ENCODE measurements at regions not wholly inside any gene's neighbourhood (a gene's known extent, or its start where the extent isn't known, plus 50 kb on each side); places are given as distances from the start of the nearest gene placed in this dataset.

- Histone ChIP-seq H3K27ac (ENCODE audit: insufficient read depth, low read length) (no peak overlapping the region), H3K14ac (replicated peaks; ENCODE audit: low read depth, low read length) (no peak overlapping the region), H3K4me2 (ENCODE audit: low read depth, low read length) (no peak overlapping the region), H2AK9ac (replicated peaks; ENCODE audit: low read depth, low read length, poor library complexity) (no peak overlapping the region), H3K27me3 (ENCODE audit: control insufficient read depth, insufficient read depth, low read length) (no peaks in the 10 kb centered on the region), H3K9ac (ENCODE audit: low read depth, low read length) (no peak overlapping the region), H4K91ac (ENCODE audit: insufficient read depth, low read depth, low read length) (no peak overlapping the region), H2AK5ac (ENCODE audit: low read depth, low read length) (no peak overlapping the region), H3K9me1 (ENCODE audit: insufficient read depth, low read length) (no peaks in the 10 kb centered on the region), H3K4me3 (ENCODE audit: insufficient read depth, low read depth, low read length) (no peak overlapping the region), H4K5ac (ENCODE audit: low read depth, low read length) (no peak overlapping the region), H2BK120ac (ENCODE audit: low read depth, low read length) (no peak overlapping the region), H2BK15ac (ENCODE audit: low read depth, low read length) (no peak overlapping the region), H3K79me1 (ENCODE audit: low read depth in 1 of 2, low read length in 2 of 2) (no peaks in the 10 kb centered on the region), H2BK5ac (ENCODE audit: low read depth, low read length, poor library complexity, severe bottlenecking) (no peak overlapping the region), H4K20me1 (ENCODE audit: insufficient read depth, low read length) (no peaks in the 10 kb centered on the region), H3K56ac (ENCODE audit: extremely low read depth, insufficient read depth, low read length) (no peak overlapping the region), H3K4ac (ENCODE audit: low read depth, low read length) (no peak overlapping the region), H4K8ac (ENCODE audit: low read depth in 2 of 2, low read length in 2 of 2) (no peak overlapping the region), H3K9me3 (ENCODE audit: control insufficient read depth, insufficient read depth, low read length) (peaks cover 52% of the 10 kb centered on the region), H3K18ac (ENCODE audit: low read depth, low read length) (no peak overlapping the region), H3K4me1 (ENCODE audit: control insufficient read depth, insufficient read depth, low read length) (no peaks in the 10 kb centered on the region), H2BK20ac (ENCODE audit: low read depth, low read length) (no peak overlapping the region), H3K36me3 (ENCODE audit: control insufficient read depth, insufficient read depth, low read length) (no peaks in the 10 kb centered on the region), H3K23ac (ENCODE audit: low read depth, low read length) (no peak overlapping the region), H2AFZ (replicated peaks; ENCODE audit: low read length, poor library complexity) (no peak overlapping the region)
- 52% methylated on average over 7 of the region's 14 CpGs; no CpG with 5 or more reads in 1 of the 2 experiments for whole genome bisulfite sequencing, 2 experiments (ENCODE audit: extremely low coverage in 2 of 2, insufficient read length in 1 of 2)
- in situ Hi-C loops (cut with MboI; ENCODE audit: low sequenced_read_pairs) = no loop called here
- intact Hi-C loops (cut with micrococcal nuclease) = no loop called here
- dilution Hi-C loops (cut with HindIII; ENCODE audit: low sequenced_read_pairs, unreplicated experiment) = no loop called here
- ChIA-PET POLR2A (ENCODE audit: unreplicated experiment) (no interaction called here), CTCF (no interaction called here)
- BruUV-seq (replicated peaks) = no TSS peak
- no peak for TF ChIP-seq MAZ (IDR thresholded peaks at IDR 0.05; ENCODE audit: borderline replicate concordance, low read depth, low read length)
- TF ChIP-seq FOS (IDR thresholded peaks at IDR 0.05; ENCODE audit: low read depth, low read length) = no peak
- TF ChIP-seq ELK1 (IDR thresholded peaks at IDR 0.05; ENCODE audit: borderline replicate concordance, low read depth, low read length) = no peak
- no peak for ATAC-seq (ENCODE audit: low read depth)
- DNase-seq = no peak
These were observed 439.1 kb downstream of the EIPR1 start for GRCh38 chr2:2938481-2938880.
